Upper lobe of left lung (tissue), 4 donors: ENCODE measurements at regions not wholly inside any gene's neighbourhood (a gene's known extent, or its start where the extent isn't known, plus 50 kb on each side); places are given as distances from the start of the nearest gene placed in this dataset.

ENCODE experiments used
- CTCF ChIP-seq, 6 experiments: fragments of 450-650 bp in 4 of 6; fragments of 200-600 bp in 2 of 6; sonication (generic) in 2 of 6; IDR thresholded peaks; one replicate each; pipeline ENCODE4 v1.5.1; 2016 to 2019; ENCODE audit warnings: antibody characterized with exemption in 6 of 6
- POLR2A ChIP-seq, 4 donors: fragments of 450-650 bp; IDR thresholded peaks; one replicate each; pipeline ENCODE4 v1.5.1; 2016 to 2017; ENCODE audit warnings: antibody characterized with exemption in 4 of 4, mild to moderate bottlenecking in 2 of 4

DNA sequence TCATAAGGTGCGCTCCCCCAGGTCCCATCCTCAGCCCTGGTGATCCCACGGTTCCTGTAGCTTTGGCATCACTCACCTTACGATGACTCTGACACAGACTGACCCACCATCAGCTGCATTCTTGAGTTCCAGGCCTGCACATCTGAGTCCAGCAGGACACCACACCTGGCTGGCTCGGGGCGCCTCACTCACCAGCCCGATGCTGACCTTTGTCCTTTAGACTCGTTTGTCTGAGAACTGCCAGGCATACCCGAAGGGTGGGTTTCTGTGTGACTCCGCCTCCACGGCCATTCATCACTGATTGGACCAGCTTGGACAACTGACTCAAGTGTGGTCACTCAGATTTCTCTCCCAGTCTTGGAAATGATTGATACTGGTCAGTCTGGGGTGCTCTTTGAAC is 129.4 kb upstream of the CSF3R start:
- TF ChIP-seq CTCF (IDR thresholded peaks at IDR 0.05) = no peak
- TF ChIP-seq POLR2A (IDR thresholded peaks at IDR 0.05) = no peak
